GM10266 (cell line): ENCODE measurements at regions not wholly inside any gene's neighbourhood (a gene's known extent, or its start where the extent isn't known, plus 50 kb on each side); places are given as distances from the start of the nearest gene placed in this dataset.

ENCODE experiments used
- DNase-seq: peaks from one replicate; pipeline ENCODE4 v3.0.0; 2012; ENCODE audit errors: extremely low spot score
- TF ChIP-seq, protein P1 (sequence below): IDR thresholded peaks from 2 replicates; pipeline ENCODE4 v1.5.1; 2012; ENCODE audit warnings: mild to moderate bottlenecking, low read depth; ENCODE audit not compliant: control insufficient read depth, insufficient read depth; ENCODE audit errors: missing control alignments

DNA sequence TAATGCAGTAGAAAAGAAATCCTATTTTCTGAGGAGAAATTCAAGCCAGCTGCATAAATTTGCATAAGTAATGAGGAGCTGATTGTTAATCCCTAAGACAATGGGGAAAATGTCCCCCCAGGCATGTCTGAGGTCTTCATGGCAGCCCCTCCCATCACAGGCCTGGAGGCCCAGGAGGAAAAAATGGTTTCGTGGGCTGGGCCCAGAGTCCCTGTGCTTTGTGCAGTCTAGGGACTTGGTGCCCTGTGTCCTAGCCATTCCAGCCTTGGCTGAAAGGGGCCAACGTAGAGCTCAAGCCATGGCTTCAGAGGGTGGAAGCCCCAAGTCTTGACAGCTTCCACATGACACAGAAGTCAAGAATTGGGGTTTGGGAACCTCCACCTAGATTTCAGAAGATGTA lies 357.5 kb downstream of the SPATA31D1 start:
- no peak for DNase-seq
- TF ChIP-seq, protein P1, sequence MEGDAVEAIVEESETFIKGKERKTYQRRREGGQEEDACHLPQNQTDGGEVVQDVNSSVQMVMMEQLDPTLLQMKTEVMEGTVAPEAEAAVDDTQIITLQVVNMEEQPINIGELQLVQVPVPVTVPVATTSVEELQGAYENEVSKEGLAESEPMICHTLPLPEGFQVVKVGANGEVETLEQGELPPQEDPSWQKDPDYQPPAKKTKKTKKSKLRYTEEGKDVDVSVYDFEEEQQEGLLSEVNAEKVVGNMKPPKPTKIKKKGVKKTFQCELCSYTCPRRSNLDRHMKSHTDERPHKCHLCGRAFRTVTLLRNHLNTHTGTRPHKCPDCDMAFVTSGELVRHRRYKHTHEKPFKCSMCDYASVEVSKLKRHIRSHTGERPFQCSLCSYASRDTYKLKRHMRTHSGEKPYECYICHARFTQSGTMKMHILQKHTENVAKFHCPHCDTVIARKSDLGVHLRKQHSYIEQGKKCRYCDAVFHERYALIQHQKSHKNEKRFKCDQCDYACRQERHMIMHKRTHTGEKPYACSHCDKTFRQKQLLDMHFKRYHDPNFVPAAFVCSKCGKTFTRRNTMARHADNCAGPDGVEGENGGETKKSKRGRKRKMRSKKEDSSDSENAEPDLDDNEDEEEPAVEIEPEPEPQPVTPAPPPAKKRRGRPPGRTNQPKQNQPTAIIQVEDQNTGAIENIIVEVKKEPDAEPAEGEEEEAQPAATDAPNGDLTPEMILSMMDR, result no peak

DNA sequence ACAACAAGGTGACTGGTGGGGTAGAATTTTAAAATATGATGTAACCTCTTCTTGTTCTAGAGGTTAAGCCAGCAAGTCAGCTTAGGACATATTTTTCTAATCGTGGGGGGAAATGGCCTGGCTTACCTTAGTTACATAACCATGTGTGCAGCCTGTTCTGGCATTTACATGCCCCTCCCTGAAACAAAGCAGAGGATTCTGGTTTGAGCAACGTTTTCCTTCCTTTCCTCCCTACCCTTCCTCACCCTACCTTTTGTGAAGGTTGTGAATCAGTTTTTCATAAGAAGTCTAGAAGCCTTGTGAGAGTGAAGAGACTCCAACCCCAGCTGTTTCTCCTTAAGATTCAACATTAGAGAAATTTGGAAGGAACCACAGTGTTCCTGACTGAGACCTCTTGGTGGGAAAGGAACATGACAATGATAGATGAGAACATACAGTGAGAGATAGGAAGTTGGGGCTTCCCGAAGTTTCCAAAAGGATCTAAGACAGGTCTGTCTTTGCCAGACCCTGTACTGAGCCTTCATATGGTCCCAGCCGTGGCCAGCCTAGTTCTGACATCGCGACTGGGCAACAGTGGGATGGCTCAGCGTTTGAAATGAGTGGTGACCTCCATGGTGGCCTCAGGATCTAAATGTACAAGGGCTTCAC lies 365.2 kb downstream of the SPATA31D1 start:
- TF ChIP-seq, protein P1, result no peak

DNA sequence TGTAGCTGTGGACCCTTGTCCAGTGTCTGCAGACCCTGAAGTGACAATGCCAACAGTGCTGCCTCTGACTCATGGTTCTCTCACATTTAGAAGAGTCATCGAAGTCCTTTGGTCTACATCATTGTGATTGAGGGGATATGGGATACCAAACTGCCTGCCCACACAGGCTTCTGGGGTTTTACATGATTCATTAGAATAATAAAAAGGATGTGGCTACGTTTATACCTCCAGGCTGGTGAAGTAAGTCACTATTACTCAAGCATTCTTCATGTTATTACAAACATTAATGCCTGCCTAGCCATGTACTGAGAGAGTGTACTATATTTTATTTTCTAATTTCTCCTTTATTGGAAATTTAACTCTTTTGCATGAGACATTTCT lies 365.7 kb downstream of the SPATA31D1 start:
- TF ChIP-seq, protein P1, result no peak
- DNase-seq, result no peak

More for the DNA sequence above, 365.2 kb downstream of the SPATA31D1 start:
- DNase-seq, result no peak

DNA sequence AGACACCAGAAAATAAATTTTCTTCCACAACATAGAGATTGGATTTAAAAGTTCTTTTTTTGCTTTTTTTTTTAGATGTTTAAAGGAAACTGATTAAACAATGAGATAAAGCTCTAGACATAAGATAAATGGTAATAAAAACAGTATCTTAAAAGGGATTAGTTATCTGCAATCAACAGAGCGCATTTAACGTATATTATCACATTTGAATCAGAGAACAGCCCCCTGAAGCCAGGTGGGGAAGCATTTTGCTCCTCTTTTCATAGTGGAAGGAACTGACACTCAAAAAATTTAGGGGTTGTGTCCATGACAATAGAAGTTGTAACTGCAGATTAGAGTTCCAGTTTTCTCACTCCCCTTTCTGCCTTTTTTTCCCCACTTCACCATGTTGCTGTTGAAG lies 367.6 kb downstream of the SPATA31D1 start:
- DNase-seq, result no peak
- TF ChIP-seq, protein P1, result no peak

DNA sequence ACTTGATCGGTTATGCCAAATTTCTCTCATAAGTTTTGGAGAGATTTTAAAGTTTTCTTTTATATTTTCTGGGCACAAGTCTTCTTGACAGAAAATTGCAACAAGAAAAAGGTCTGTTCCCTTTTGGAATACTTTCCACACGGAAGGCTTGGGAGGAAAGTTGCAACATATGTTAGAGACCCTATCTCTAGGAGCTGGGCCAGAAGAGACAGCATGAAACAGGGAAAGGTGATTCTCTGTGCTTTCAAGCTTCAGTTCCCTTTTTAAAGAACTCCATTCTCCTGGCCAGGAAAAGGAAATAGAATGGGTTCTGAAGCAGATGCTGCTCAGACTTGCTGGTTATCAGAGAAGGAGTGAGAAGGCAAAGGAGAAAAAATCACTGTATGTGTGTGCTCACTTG lies 368.3 kb downstream of the SPATA31D1 start:
- no peak for DNase-seq
- TF ChIP-seq, protein P1, result no peak

DNA sequence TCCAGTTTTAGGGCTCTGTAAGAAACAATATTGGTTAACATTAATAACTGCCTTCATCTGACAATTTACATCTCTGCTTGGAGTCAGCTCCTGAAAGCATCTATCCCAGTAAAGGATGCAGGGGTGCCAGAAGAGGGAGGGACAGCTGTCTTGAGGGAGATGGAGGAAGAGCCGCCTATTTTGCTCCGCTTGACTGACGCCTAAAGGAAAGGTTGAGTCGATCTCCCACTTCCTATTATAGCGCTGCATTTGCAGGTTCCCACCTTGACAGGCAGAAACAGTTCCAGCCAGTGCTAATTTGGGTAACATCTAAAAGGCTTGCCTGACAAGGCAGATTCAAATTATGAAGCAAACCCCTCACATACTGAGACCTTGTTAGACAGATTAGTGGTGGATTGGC lies 374.6 kb downstream of the SPATA31D1 start:
- no peak for DNase-seq
- TF ChIP-seq, protein P1, result no peak

DNA sequence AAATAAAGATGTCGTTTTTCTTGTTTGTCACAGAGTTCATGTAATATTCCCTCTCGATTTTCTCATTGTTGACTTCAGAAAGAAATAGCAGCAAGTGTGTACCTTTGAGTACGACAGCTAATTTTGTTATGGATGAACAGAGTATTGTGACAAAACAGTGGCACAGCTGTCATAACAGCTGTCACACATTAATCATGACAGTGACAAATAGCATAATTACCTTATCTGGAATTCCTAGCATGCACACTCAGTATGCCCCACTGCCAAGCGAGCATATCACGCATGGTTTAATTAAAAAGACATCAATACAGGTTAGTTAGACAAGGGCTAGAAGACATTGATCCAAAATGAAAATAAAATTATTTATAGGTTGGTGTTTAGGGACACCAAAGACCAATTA lies 375.1 kb downstream of the SPATA31D1 start:
- TF ChIP-seq, protein P1, result no peak
- no peak for DNase-seq
